ENCODE measurements at regions not wholly inside any gene's neighbourhood (a gene's known extent, or its start where the extent isn't known, plus 50 kb on each side); places are given as distances from the start of the nearest gene placed in this dataset.

DNA sequence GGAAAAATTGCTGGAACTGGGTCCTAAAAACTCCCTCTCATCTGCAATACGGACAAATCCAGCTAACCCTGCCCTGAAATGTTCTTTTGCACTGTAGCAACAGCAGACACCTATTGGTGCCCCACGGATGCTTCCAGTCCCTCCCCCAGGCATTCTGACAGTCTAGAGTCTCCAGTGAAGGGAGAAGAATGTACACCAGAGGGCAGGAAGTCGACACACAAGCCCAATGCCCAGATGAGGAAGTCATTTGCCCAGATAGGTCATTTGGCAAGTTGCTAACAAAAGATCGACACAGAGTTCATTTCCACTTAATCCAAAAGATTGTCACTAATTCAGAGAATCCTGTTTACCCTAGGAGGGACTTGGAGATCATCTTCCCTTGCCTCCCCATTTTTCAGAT lies 293.0 kb upstream of the PRDM1 start:
- TF ChIP-seq, protein P1, sequence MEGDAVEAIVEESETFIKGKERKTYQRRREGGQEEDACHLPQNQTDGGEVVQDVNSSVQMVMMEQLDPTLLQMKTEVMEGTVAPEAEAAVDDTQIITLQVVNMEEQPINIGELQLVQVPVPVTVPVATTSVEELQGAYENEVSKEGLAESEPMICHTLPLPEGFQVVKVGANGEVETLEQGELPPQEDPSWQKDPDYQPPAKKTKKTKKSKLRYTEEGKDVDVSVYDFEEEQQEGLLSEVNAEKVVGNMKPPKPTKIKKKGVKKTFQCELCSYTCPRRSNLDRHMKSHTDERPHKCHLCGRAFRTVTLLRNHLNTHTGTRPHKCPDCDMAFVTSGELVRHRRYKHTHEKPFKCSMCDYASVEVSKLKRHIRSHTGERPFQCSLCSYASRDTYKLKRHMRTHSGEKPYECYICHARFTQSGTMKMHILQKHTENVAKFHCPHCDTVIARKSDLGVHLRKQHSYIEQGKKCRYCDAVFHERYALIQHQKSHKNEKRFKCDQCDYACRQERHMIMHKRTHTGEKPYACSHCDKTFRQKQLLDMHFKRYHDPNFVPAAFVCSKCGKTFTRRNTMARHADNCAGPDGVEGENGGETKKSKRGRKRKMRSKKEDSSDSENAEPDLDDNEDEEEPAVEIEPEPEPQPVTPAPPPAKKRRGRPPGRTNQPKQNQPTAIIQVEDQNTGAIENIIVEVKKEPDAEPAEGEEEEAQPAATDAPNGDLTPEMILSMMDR (IDR thresholded peaks at IDR 0.05): no peak
- WGBS (ENCODE audit: insufficient coverage): 19% methylated on average over 4 of the region's 4 CpGs

DNA sequence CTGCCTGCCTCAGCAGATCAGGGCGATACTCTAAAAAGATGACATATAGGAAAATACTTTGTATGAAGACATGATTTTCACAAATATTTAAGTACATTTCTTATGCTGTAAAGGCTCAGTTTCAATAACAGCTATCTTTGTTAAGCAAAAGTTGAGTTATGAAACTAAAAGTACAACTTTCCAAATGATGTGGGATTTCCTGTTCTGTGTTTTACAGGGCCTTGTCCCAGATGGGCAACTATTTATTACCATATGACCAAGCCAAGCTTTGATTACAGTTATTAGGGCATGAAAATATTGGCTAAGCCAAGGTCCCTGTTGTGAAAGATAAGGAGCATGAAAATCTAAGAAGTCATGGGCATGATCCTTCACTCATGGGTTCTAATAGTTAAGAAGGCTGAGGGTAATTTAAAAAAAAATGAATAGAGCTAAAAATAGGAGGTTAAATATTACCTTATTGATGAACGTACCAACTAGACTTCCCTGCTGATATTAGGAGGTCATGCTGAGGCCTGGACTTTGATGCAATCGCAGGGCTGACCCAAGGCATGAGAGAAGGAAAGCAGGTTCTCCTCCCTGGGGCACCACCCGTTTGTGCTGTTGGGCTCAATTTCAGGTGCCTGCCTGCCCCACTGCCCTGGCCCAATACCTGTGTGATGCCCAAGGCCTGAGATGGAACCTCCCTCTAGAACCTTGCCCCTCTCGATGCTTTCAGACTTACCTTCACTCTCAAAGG lies 294.4 kb upstream of the PRDM1 start:
- H3K4me1 ChIP-seq (ENCODE audit: control insufficient read depth, insufficient read depth, low read length): peaks cover 3% of the 10 kb centered on the region
- H3K9me3 ChIP-seq (ENCODE audit: control insufficient read depth, insufficient read depth, low read length): no peaks in the 10 kb centered on the region
- no peak for DNase-seq
- 64% methylated on average over 4 of the region's 5 CpGs for WGBS (ENCODE audit: insufficient coverage)
- no peak for ATAC-seq
- Mint-ChIP-seq H3K4me1 (peaks cover 5 to 7% of the 10 kb centered on the region in 2 donors), H3K4me3 (no peak overlapping the region), H3K27me3 (ENCODE audit: low read depth in 2 of 2) (no peaks in the 10 kb centered on the region), H3K9me3 (no peaks in the 10 kb centered on the region), H3K27ac (no peak overlapping the region), H3K36me3 (no peaks in the 10 kb centered on the region)
- TF ChIP-seq, protein P1 (IDR thresholded peaks at IDR 0.05): no peak
- H3K36me3 ChIP-seq (ENCODE audit: control insufficient read depth, insufficient read depth, low read length): no peaks in the 10 kb centered on the region
- no peaks in the 10 kb centered on the region for H3K27me3 ChIP-seq (ENCODE audit: control insufficient read depth, insufficient read depth, low read length)
- intact Hi-C loops (cut with micrococcal nuclease): no loop called here
- H3K4me3 ChIP-seq (ENCODE audit: low read length): no peak overlapping the region
- H3K27ac ChIP-seq (ENCODE audit: low read length): no peak overlapping the region

More for the DNA sequence above, 293.0 kb upstream of the PRDM1 start:
- H3K4me1 ChIP-seq (ENCODE audit: control insufficient read depth, insufficient read depth, low read length): peaks cover 3% of the 10 kb centered on the region
- Mint-ChIP-seq H3K4me1 (peaks cover 5 to 7% of the 10 kb centered on the region in 2 donors), H3K9me3 (no peaks in the 10 kb centered on the region), H3K36me3 (no peaks in the 10 kb centered on the region), H3K27me3 (ENCODE audit: low read depth in 2 of 2) (no peaks in the 10 kb centered on the region), H3K4me3 (no peak overlapping the region), H3K27ac (no peak overlapping the region)
- H3K4me3 ChIP-seq (ENCODE audit: low read length): no peak overlapping the region
- no peaks in the 10 kb centered on the region for H3K9me3 ChIP-seq (ENCODE audit: control insufficient read depth, insufficient read depth, low read length)
- no peak overlapping the region for H3K27ac ChIP-seq (ENCODE audit: low read length)
- intact Hi-C loops (cut with micrococcal nuclease): loop anchor here (1.0 kb wide), 1 partner anchor 430 kb away; no protein-coding TSS in a partner anchor
- ATAC-seq (peak in 2 of 3 donors; percentile 40 to 58), DNase-seq (peak in 1 of 2 donors; percentile 50)
- no peaks in the 10 kb centered on the region for H3K27me3 ChIP-seq (ENCODE audit: control insufficient read depth, insufficient read depth, low read length)
- no peaks in the 10 kb centered on the region for H3K36me3 ChIP-seq (ENCODE audit: control insufficient read depth, insufficient read depth, low read length)

DNA sequence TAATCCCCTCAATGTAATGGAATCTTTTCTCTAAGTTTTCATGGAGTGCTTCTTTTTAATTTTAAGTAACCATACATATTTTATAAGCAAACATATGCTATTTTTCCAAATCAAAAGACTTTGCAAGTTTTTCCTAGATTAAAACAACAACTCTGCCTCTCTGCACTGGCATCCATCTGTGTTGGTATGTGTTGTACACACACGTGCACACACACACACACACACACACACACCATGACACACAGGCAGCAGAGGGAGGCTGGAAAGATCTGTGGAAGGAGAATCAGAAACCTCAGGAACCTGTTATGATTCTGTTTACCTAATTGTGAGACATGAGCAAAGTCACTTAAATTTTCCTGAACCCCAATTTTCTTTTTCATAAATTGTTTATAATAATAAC lies 295.0 kb upstream of the PRDM1 start:
- no peaks in the 10 kb centered on the region for H3K27me3 Mint-ChIP-seq (ENCODE audit: low read depth in 2 of 2)
- no peaks in the 10 kb centered on the region for H3K9me3 Mint-ChIP-seq
- WGBS (ENCODE audit: insufficient coverage): no CpG with 5 or more reads among the region's 1 CpG
- Histone ChIP-seq H3K4me3 (ENCODE audit: low read length) (no peak overlapping the region), H3K36me3 (ENCODE audit: control insufficient read depth, insufficient read depth, low read length) (no peaks in the 10 kb centered on the region), H3K27me3 (ENCODE audit: control insufficient read depth, insufficient read depth, low read length) (no peaks in the 10 kb centered on the region), H3K4me1 (ENCODE audit: control insufficient read depth, insufficient read depth, low read length) (peaks cover 3% of the 10 kb centered on the region), H3K27ac (ENCODE audit: low read length) (no peak overlapping the region), H3K9me3 (ENCODE audit: control insufficient read depth, insufficient read depth, low read length) (no peaks in the 10 kb centered on the region)
- no peak overlapping the region for H3K27ac Mint-ChIP-seq
- ATAC-seq (no peak), DNase-seq (no peak)
- no peak overlapping the region for H3K4me3 Mint-ChIP-seq
- peaks cover 5 to 7% of the 10 kb centered on the region in 2 donors for H3K4me1 Mint-ChIP-seq
- no peaks in the 10 kb centered on the region for H3K36me3 Mint-ChIP-seq
- TF ChIP-seq, protein P1 (IDR thresholded peaks at IDR 0.05): no peak
- intact Hi-C loops (cut with micrococcal nuclease): no loop called here

GRCh38 chr6:105790635-105791034 lies 295.5 kb upstream of the PRDM1 start:
- WGBS (ENCODE audit: insufficient coverage): 80% methylated on average over 1 of the region's 1 CpG
- TF ChIP-seq, protein P1 (IDR thresholded peaks at IDR 0.05): no peak
- H3K9me3 ChIP-seq (ENCODE audit: control insufficient read depth, insufficient read depth, low read length): no peaks in the 10 kb centered on the region
- DNase-seq: no peak
- Mint-ChIP-seq H3K27ac (no peak overlapping the region), H3K27me3 (ENCODE audit: low read depth in 2 of 2) (no peaks in the 10 kb centered on the region), H3K36me3 (no peaks in the 10 kb centered on the region), H3K4me3 (no peak overlapping the region), H3K9me3 (no peaks in the 10 kb centered on the region), H3K4me1 (peaks cover 9% of the 10 kb centered on the region in 2 donors)
- peaks cover 3% of the 10 kb centered on the region for H3K4me1 ChIP-seq (ENCODE audit: control insufficient read depth, insufficient read depth, low read length)
- no peaks in the 10 kb centered on the region for H3K36me3 ChIP-seq (ENCODE audit: control insufficient read depth, insufficient read depth, low read length)
- H3K4me3 ChIP-seq (ENCODE audit: low read length): no peak overlapping the region
- ATAC-seq: no peak
- H3K27ac ChIP-seq (ENCODE audit: low read length): no peak overlapping the region
- H3K27me3 ChIP-seq (ENCODE audit: control insufficient read depth, insufficient read depth, low read length): no peaks in the 10 kb centered on the region
- intact Hi-C loops (cut with micrococcal nuclease): no loop called here

All from natural killer cell (primary cell).